Karpas-422 (cell line): ENCODE measurements at regions not wholly inside any gene's neighbourhood (a gene's known extent, or its start where the extent isn't known, plus 50 kb on each side); places are given as distances from the start of the nearest gene placed in this dataset.
"Not testable (repeated sequence)": the region's sequence is repeated elsewhere in the genome, so short reads cannot be mapped to it uniquely, and the experiment has no call there.

ENCODE experiments used
- DNase-seq: peaks from one replicate; pipeline ENCODE4 v3.0.0-alpha.2; 2015
- H2AFZ ChIP-seq: fragments of 200-600 bp; sonication (generic); 2 replicates; pipeline ENCODE4 v1.6.1; 2014; ENCODE audit warnings: antibody characterized with exemption, low read length, mixed read lengths
- H3K27ac ChIP-seq: fragments of 200-600 bp; sonication (generic); 2 replicates; pipeline ENCODE4 v1.5.1; 2014; ENCODE audit warnings: mild to moderate bottlenecking, low read length, moderate library complexity
- H3K27me3 ChIP-seq: fragments of 200-600 bp; sonication (generic); 2 replicates; pipeline ENCODE4 v1.6.1; 2014; ENCODE audit warnings: low read length, mixed read lengths
- H3K36me3 ChIP-seq: fragments of 200-600 bp; sonication (generic); 2 replicates; pipeline ENCODE4 v1.6.1; 2014; ENCODE audit warnings: low read length, mixed read lengths; ENCODE audit not compliant: insufficient read depth
- H3K4me1 ChIP-seq: fragments of 200-600 bp; sonication (generic); 2 replicates; pipeline ENCODE4 v1.6.1; 2014; ENCODE audit warnings: mild to moderate bottlenecking, low read length, mixed read lengths
- H3K4me2 ChIP-seq: fragments of 200-600 bp; sonication (generic); 2 replicates; pipeline ENCODE4 v1.6.1; 2014; ENCODE audit warnings: low read length, low read depth, mild to moderate bottlenecking; ENCODE audit not compliant: poor library complexity, severe bottlenecking
- H3K4me3 ChIP-seq: fragments of 200-600 bp; sonication (generic); 2 replicates; pipeline ENCODE4 v1.5.1; 2014; ENCODE audit warnings: mild to moderate bottlenecking, antibody characterized with exemption, low read length, mixed read lengths
- H3K79me2 ChIP-seq: fragments of 200-600 bp; sonication (generic); 2 replicates; pipeline ENCODE4 v1.6.1; 2014; ENCODE audit warnings: mild to moderate bottlenecking, low read length, mixed read lengths
- H3K9ac ChIP-seq: fragments of 200-600 bp; sonication (generic); 2 replicates; pipeline ENCODE4 v1.6.0; 2014; ENCODE audit warnings: low read length
- H3K9me2 ChIP-seq: fragments of 200-600 bp; sonication (generic), shearing (Covaris generic); replicated peaks from 2 replicates; pipeline ENCODE4 v1.6.0; 2014; ENCODE audit warnings: mild to moderate bottlenecking, low read length, moderate library complexity; ENCODE audit not compliant: insufficient read depth
- H3K9me3 ChIP-seq: fragments of 300-700, 200-600 bp; sonication (generic); 2 replicates; pipeline ENCODE4 v1.6.1; 2014; ENCODE audit warnings: low read length, mixed read lengths
- H4K20me1 ChIP-seq: fragments of 200-600 bp; sonication (generic); 2 replicates; pipeline ENCODE4 v1.6.1; 2014; ENCODE audit warnings: mild to moderate bottlenecking, antibody characterized with exemption, low read length, low read depth; ENCODE audit not compliant: insufficient read depth

DNA sequence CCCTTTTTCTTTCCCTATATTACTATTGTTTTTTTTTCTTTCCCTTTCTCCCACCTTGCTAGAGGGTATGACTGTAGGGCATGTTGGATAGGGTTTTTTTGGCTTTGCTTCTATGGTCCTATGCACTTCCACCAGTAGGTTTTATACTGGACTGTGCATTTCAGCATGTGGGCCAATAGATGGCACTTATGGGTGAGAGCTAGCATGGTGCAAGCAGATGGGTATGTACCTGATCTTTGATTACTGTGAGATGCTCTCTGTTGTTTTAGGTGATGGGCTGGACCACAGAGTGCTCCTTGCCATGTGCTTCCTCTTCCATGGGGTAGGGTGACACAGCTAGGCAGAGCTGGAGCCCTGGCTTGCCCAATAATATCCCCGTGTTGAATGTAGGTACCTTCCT lies 128.5 kb upstream of the CHD6 start:
- H4K20me1 ChIP-seq, result no peaks in the 10 kb centered on the region
- no peak overlapping the region for H3K4me3 ChIP-seq
- H3K4me2 ChIP-seq, result no peak overlapping the region
- no peaks in the 10 kb centered on the region for H3K4me1 ChIP-seq
- no peak overlapping the region for H3K27ac ChIP-seq
- peak; percentile 62 for DNase-seq
- no peaks in the 10 kb centered on the region for H3K36me3 ChIP-seq
- no peak overlapping the region for H3K9ac ChIP-seq
- H2AFZ ChIP-seq, result no peak overlapping the region
- H3K79me2 ChIP-seq, result no peaks in the 10 kb centered on the region
- H3K9me3 ChIP-seq, result no peaks in the 10 kb centered on the region
- H3K27me3 ChIP-seq, result no peaks in the 10 kb centered on the region
- no peaks in the 10 kb centered on the region for H3K9me2 ChIP-seq

- Histone ChIP-seq H3K4me1 (no peaks in the 10 kb centered on the region), H3K4me3 (no peak overlapping the region), H4K20me1 (no peaks in the 10 kb centered on the region), H3K9me3 (no peaks in the 10 kb centered on the region), H3K9me2 (no peaks in the 10 kb centered on the region), H2AFZ (no peak overlapping the region), H3K4me2 (no peak overlapping the region), H3K36me3 (no peaks in the 10 kb centered on the region), H3K27ac (no peak overlapping the region), H3K9ac (no peak overlapping the region), H3K27me3 (no peaks in the 10 kb centered on the region), H3K79me2 (no peaks in the 10 kb centered on the region)
- peak; percentile 86 for DNase-seq
Measured at GRCh38 chr20:41738604-41739206, 120.5 kb upstream of the CHD6 start.

- no peaks in the 10 kb centered on the region for H3K9me2 ChIP-seq
- H4K20me1 ChIP-seq, result no peaks in the 10 kb centered on the region
- no peaks in the 10 kb centered on the region for H3K79me2 ChIP-seq
- no peak overlapping the region for H2AFZ ChIP-seq
- no peak overlapping the region for H3K4me3 ChIP-seq
- no peaks in the 10 kb centered on the region for H3K4me1 ChIP-seq
- no peaks in the 10 kb centered on the region for H3K9me3 ChIP-seq
- no peak overlapping the region for H3K27ac ChIP-seq
- no peak for DNase-seq
- no peak overlapping the region for H3K9ac ChIP-seq
- no peaks in the 10 kb centered on the region for H3K36me3 ChIP-seq
- no peaks in the 10 kb centered on the region for H3K27me3 ChIP-seq
- no peak overlapping the region for H3K4me2 ChIP-seq
Measured at GRCh38 chr20:41735949-41736348, 117.8 kb upstream of the CHD6 start.

GRCh38 chr20:41734506-41734945 lies 116.3 kb upstream of the CHD6 start:
- DNase-seq, result peak; percentile 70
- no peak overlapping the region for H3K9ac ChIP-seq
- H3K27ac ChIP-seq, result no peak overlapping the region
- H4K20me1 ChIP-seq, result no peaks in the 10 kb centered on the region
- H3K4me3 ChIP-seq, result no peak overlapping the region
- H3K27me3 ChIP-seq, result no peaks in the 10 kb centered on the region
- H3K36me3 ChIP-seq, result no peaks in the 10 kb centered on the region
- H3K79me2 ChIP-seq, result no peaks in the 10 kb centered on the region
- no peak overlapping the region for H3K4me2 ChIP-seq
- H3K9me2 ChIP-seq, result no peaks in the 10 kb centered on the region
- H2AFZ ChIP-seq, result no peak overlapping the region
- no peaks in the 10 kb centered on the region for H3K9me3 ChIP-seq
- H3K4me1 ChIP-seq, result no peaks in the 10 kb centered on the region

- Histone ChIP-seq H3K79me2 (no peaks in the 10 kb centered on the region), H2AFZ (no peak overlapping the region), H3K27me3 (no peaks in the 10 kb centered on the region), H3K4me2 (no peak overlapping the region), H3K27ac (no peak overlapping the region), H3K4me1 (no peaks in the 10 kb centered on the region), H3K9me3 (no peaks in the 10 kb centered on the region), H3K9ac (no peak overlapping the region), H3K36me3 (no peaks in the 10 kb centered on the region), H3K4me3 (no peak overlapping the region), H4K20me1 (no peaks in the 10 kb centered on the region), H3K9me2 (no peaks in the 10 kb centered on the region)
- no peak for DNase-seq
Measured at GRCh38 chr20:41733151-41733550, 115.0 kb upstream of the CHD6 start.

- not testable (repeated sequence) for H4K20me1 ChIP-seq
Measured at GRCh38 chr20:41731198-41731597, 113.0 kb upstream of the CHD6 start.

DNA sequence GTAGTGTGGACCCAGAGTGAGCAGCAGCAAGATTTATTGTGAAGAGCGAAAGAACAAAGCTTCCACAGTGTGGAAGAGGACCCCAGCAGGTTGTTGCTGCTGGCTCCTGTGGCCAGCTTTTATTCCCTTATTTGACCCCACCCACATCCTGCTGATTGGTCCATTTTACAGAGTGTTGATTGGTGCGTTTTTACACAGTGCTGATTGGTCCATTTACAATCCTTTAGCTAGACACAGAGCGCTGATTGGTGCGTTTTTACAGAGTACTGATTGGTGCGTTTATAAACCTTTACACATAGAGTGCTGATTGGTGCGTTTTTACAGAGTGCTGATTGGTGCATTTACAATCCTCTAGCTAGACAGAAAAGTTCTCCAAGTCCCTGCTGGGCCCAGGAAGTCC lies 109.5 kb upstream of the CHD6 start:
- H3K79me2 ChIP-seq, H4K20me1 ChIP-seq, H3K9me2 ChIP-seq, H3K4me3 ChIP-seq, DNase-seq, H3K27me3 ChIP-seq, H3K9me3 ChIP-seq, H3K27ac ChIP-seq, H3K4me1 ChIP-seq, H2AFZ ChIP-seq, H3K4me2 ChIP-seq, H3K9ac ChIP-seq, H3K36me3 ChIP-seq: not testable (repeated sequence)

More at GRCh38 chr20:41731198-41731597, 113.0 kb upstream of the CHD6 start:
- H3K4me1 ChIP-seq, H3K36me3 ChIP-seq, H3K4me3 ChIP-seq, H3K79me2 ChIP-seq, DNase-seq, H3K9me3 ChIP-seq, H2AFZ ChIP-seq, H3K9ac ChIP-seq, H3K27ac ChIP-seq, H3K27me3 ChIP-seq, H3K9me2 ChIP-seq, H3K4me2 ChIP-seq: not testable (repeated sequence)

GRCh38 chr20:41726727-41727126 lies 108.5 kb upstream of the CHD6 start:
- no peak overlapping the region for H3K9ac ChIP-seq
- no peak overlapping the region for H2AFZ ChIP-seq
- no peak overlapping the region for H3K27ac ChIP-seq
- DNase-seq, result no peak
- no peaks in the 10 kb centered on the region for H3K79me2 ChIP-seq
- no peak overlapping the region for H3K4me2 ChIP-seq
- H3K4me3 ChIP-seq, result no peak overlapping the region
- no peaks in the 10 kb centered on the region for H3K36me3 ChIP-seq
- no peaks in the 10 kb centered on the region for H3K9me3 ChIP-seq
- H3K27me3 ChIP-seq, result no peaks in the 10 kb centered on the region; the same call in 1 of the 2 replicates
- no peaks in the 10 kb centered on the region for H4K20me1 ChIP-seq
- H3K9me2 ChIP-seq, result 0 out of 2 replicates have a peak, but pooled peaks cover 4% of the 10 kb centered on the region
- H3K4me1 ChIP-seq, result peaks cover 6% of the 10 kb centered on the region
